ENCODE measurements at regions not wholly inside any gene's neighbourhood (a gene's known extent, or its start where the extent isn't known, plus 50 kb on each side); places are given as distances from the start of the nearest gene placed in this dataset.
"Not testable (repeated sequence)": the region's sequence is repeated elsewhere in the genome, so short reads cannot be mapped to it uniquely, and the experiment has no call there.

GRCh38 chr10:64379898-64380297 lies 858.7 kb downstream of the REEP3 start:
- no peak for DNase-seq

GRCh38 chr10:64385355-64385754 lies 864.2 kb downstream of the REEP3 start:
- no peak for DNase-seq

- no peak for DNase-seq
Observed at GRCh38 chr10:64394744-64395143, 873.5 kb downstream of the REEP3 start.

GRCh38 chr10:64396105-64396708 lies 875.0 kb downstream of the REEP3 start:
- no peak for DNase-seq

GRCh38 chr10:64397125-64397524 lies 875.9 kb downstream of the REEP3 start:
- no peak for DNase-seq

GRCh38 chr10:64408391-64409183 lies 887.4 kb downstream of the REEP3 start:
- DNase-seq = peak in 1 of 58 donors; percentile 1

- DNase-seq = no peak
Observed at GRCh38 chr10:64409349-64409748, 888.1 kb downstream of the REEP3 start.

- DNase-seq = no peak
Observed at GRCh38 chr10:64416011-64416410, 894.8 kb downstream of the REEP3 start.

- DNase-seq = no peak
Observed at GRCh38 chr10:64419461-64419860, 898.3 kb downstream of the REEP3 start.

- DNase-seq = no peak
Observed at GRCh38 chr10:64426745-64427144, 905.5 kb downstream of the REEP3 start.

GRCh38 chr10:64430690-64431323 lies 909.6 kb downstream of the REEP3 start:
- peak in 29 of 58 donors; percentile 0 to 47 (median 9) for DNase-seq

- DNase-seq = not testable (repeated sequence)
Observed at GRCh38 chr10:64441872-64442271, 920.7 kb downstream of the REEP3 start.

GRCh38 chr10:64444163-64444562 lies 923.0 kb downstream of the REEP3 start:
- no peak for DNase-seq

GRCh38 chr10:64444564-64444963 lies 923.4 kb downstream of the REEP3 start:
- DNase-seq = no peak

GRCh38 chr10:64449603-64450002 lies 928.4 kb downstream of the REEP3 start:
- DNase-seq = no peak

- DNase-seq = no peak
Observed at GRCh38 chr10:64450312-64450711, 929.1 kb downstream of the REEP3 start.

GRCh38 chr10:64454962-64455361 lies 933.8 kb downstream of the REEP3 start:
- no peak for DNase-seq

GRCh38 chr10:64458306-64458705 lies 937.1 kb downstream of the REEP3 start:
- no peak for DNase-seq

- DNase-seq = no peak
Observed at GRCh38 chr10:64463406-64463805, 942.2 kb downstream of the REEP3 start.

GRCh38 chr10:64465653-64466052 lies 944.5 kb downstream of the REEP3 start:
- DNase-seq = no peak

GRCh38 chr10:64468219-64468618 lies 947.0 kb downstream of the REEP3 start:
- DNase-seq = no peak

GRCh38 chr10:64476506-64476905 lies 955.3 kb downstream of the REEP3 start:
- DNase-seq = no peak

- DNase-seq = no peak
Observed at GRCh38 chr10:64477791-64478190, 956.6 kb downstream of the REEP3 start.

Measured in anterior cingulate cortex (tissue), 58 donors.